Neural crest cell (in vitro differentiated cells): ENCODE measurements at regions not wholly inside any gene's neighbourhood (a gene's known extent, or its start where the extent isn't known, plus 50 kb on each side); places are given as distances from the start of the nearest gene placed in this dataset.

Experiments used
- DNase-seq: peaks from one replicate; pipeline ENCODE4 v3.0.0; 2021; ENCODE audit warnings: low read depth, mixed read lengths, low spot score
- H3K27ac Mint-ChIP-seq: one replicate; pipeline ENCODE4 v1.8.0; 2021; ENCODE audit warnings: mild to moderate bottlenecking, mixed read lengths; ENCODE audit not compliant: unreplicated experiment
- H3K27me3 Mint-ChIP-seq: 2 replicates; pipeline ENCODE4 v1.8.0; 2021; ENCODE audit warnings: low read depth, mild to moderate bottlenecking, mixed read lengths
- H3K36me3 Mint-ChIP-seq: 2 replicates; pipeline ENCODE4 v1.8.0; 2021; ENCODE audit warnings: low read depth, mild to moderate bottlenecking, mixed read lengths
- H3K4me1 Mint-ChIP-seq: 2 replicates; pipeline ENCODE4 v1.8.0; 2021; ENCODE audit warnings: mixed read lengths
- H3K4me3 Mint-ChIP-seq: one replicate; pipeline ENCODE4 v1.8.0; 2021; ENCODE audit warnings: mild to moderate bottlenecking, mixed read lengths
- H3K9me3 Mint-ChIP-seq: 2 replicates; pipeline ENCODE4 v1.8.0; 2021; ENCODE audit warnings: mixed read lengths
- CTCF ChIP-seq: fragments of 200-600 bp; sonication (generic); conservative IDR thresholded peaks from 2 replicates; pipeline ENCODE4 v1.5.0; 2021; ENCODE audit warnings: antibody characterized with exemption, mild to moderate bottlenecking

- no peak overlapping the region for H3K27ac Mint-ChIP-seq
Measured at GRCh38 chr9:1916095-1916494, 99.1 kb upstream of the SMARCA2 start.

GRCh38 chr9:1916655-1917054, 98.5 kb upstream of the SMARCA2 start:
- H3K27ac Mint-ChIP-seq, result no peak overlapping the region
- DNase-seq, result no peak
- no peak overlapping the region for H3K4me3 Mint-ChIP-seq
- peaks cover 4% of the 10 kb centered on the region for H3K27me3 Mint-ChIP-seq
- no peaks in the 10 kb centered on the region for H3K9me3 Mint-ChIP-seq
- H3K4me1 Mint-ChIP-seq, result peaks cover 15% of the 10 kb centered on the region
- no peak for TF ChIP-seq CTCF
- no peaks in the 10 kb centered on the region for H3K36me3 Mint-ChIP-seq

More at GRCh38 chr9:1916095-1916494, 99.1 kb upstream of the SMARCA2 start:
- DNase-seq, result no peak
- Mint-ChIP-seq H3K4me3 (no peak overlapping the region), H3K36me3 (no peaks in the 10 kb centered on the region), H3K9me3 (no peaks in the 10 kb centered on the region), H3K27me3 (peaks cover 4% of the 10 kb centered on the region), H3K4me1 (peaks cover 15% of the 10 kb centered on the region)
- no peak for TF ChIP-seq CTCF

GRCh38 chr9:1917396-1917935, 97.7 kb upstream of the SMARCA2 start:
- no peak overlapping the region for H3K27ac Mint-ChIP-seq
- no peak for TF ChIP-seq CTCF

GRCh38 chr9:1918108-1918507, 97.0 kb upstream of the SMARCA2 start:
- Mint-ChIP-seq H3K4me1 (peaks cover 15% of the 10 kb centered on the region), H3K27ac (no peak overlapping the region), H3K4me3 (no peak overlapping the region), H3K36me3 (no peaks in the 10 kb centered on the region), H3K9me3 (no peaks in the 10 kb centered on the region), H3K27me3 (peaks cover 4% of the 10 kb centered on the region)
- DNase-seq, result no peak
- TF ChIP-seq CTCF, result no peak

More at GRCh38 chr9:1917396-1917935, 97.7 kb upstream of the SMARCA2 start:
- Mint-ChIP-seq H3K9me3 (no peaks in the 10 kb centered on the region), H3K4me3 (no peak overlapping the region), H3K36me3 (no peaks in the 10 kb centered on the region), H3K27me3 (peaks cover 4% of the 10 kb centered on the region), H3K4me1 (peaks cover 15% of the 10 kb centered on the region)
- no peak for DNase-seq

- Mint-ChIP-seq H3K27ac (no peak overlapping the region), H3K4me1 (peaks cover 15% of the 10 kb centered on the region), H3K27me3 (peaks cover 4% of the 10 kb centered on the region), H3K9me3 (no peaks in the 10 kb centered on the region), H3K4me3 (no peak overlapping the region), H3K36me3 (no peaks in the 10 kb centered on the region)
- no peak for TF ChIP-seq CTCF
- DNase-seq, result no peak
Measured at GRCh38 chr9:1918622-1919021, 96.5 kb upstream of the SMARCA2 start.
